Ovary (tissue), 7 donors: ENCODE measurements at regions not wholly inside any gene's neighbourhood (a gene's known extent, or its start where the extent isn't known, plus 50 kb on each side); places are given as distances from the start of the nearest gene placed in this dataset.
"Not testable (repeated sequence)": the region's sequence is repeated elsewhere in the genome, so short reads cannot be mapped to it uniquely, and the experiment has no call there.

Experiments
- DNase-seq, 5 donors: peaks; one replicate each; pipeline ENCODE4 v3.0.0-alpha.2; 2019 to 2020
- H3K27ac ChIP-seq, 2 donors: fragments of 200-600 bp; one replicate each; pipeline versions ENCODE4 v1.5.1 to v1.8.0; 2019 to 2022
- H3K27me3 ChIP-seq: fragments of 200-600 bp; one replicate; pipeline ENCODE4 v1.8.0; 2022
- H3K36me3 ChIP-seq: fragments of 200-600 bp; sonication (generic); one replicate; pipeline ENCODE4 v1.5.1; 2019
- H3K4me1 ChIP-seq: one replicate; pipeline ENCODE4 v1.8.1; 2013; ENCODE audit warnings: mild to moderate bottlenecking, moderate library complexity; ENCODE audit not compliant: insufficient read depth
- H3K4me3 ChIP-seq: fragments of 200-600 bp; sonication (generic); one replicate; pipeline ENCODE4 v1.5.1; 2017
- H3K9me3 ChIP-seq, 2 donors: fragments of 200-600 bp in 1 of 2; sonication (generic) in 1 of 2; one replicate each; pipeline versions ENCODE4 v1.5.1 to v1.8.1; 2013 to 2019; ENCODE audit warnings: mild to moderate bottlenecking in 1 of 2, moderate library complexity in 1 of 2
- CTCF ChIP-seq, 3 donors: fragments of 450-650 bp in 2 of 3; fragments of 200-600 bp in 1 of 3; IDR thresholded peaks; one replicate each; pipeline versions ENCODE4 v1.5.1 to v1.8.0; 2016 to 2022; ENCODE audit warnings: antibody characterized with exemption in 3 of 3, mild to moderate bottlenecking in 1 of 3
- EP300 ChIP-seq: sonication (generic); formaldehyde crosslinking; IDR thresholded peaks from one replicate; pipeline ENCODE4 v1.6.1; 2017; ENCODE audit warnings: antibody characterized with exemption
- POLR2A ChIP-seq: fragments of 450-650 bp; IDR thresholded peaks from one replicate; pipeline ENCODE4 v1.6.1; 2017; ENCODE audit warnings: antibody characterized with exemption, mild to moderate bottlenecking, moderate library complexity
- WGBS, 3 donors: extraction: QIAGEN DNeasy Blood & Tissue Kit in 1 of 3; methylation state at CpG; one replicate each; pipeline versions ENCODE4 v1.1.5 to v1.1.7; 2013 to 2017; 5-methylcytosine and 5-hydroxymethylcytosine counted together
- intact Hi-C, 4 donors: fragments of 100-400 bp; cut with DNase I; formaldehyde crosslinking; loops; one replicate each; pipeline versions ENCODE4 v1.11.0 to v1.15.1; 2022 to 2023
- donor health status: DM: no; HTN: no; CAD: no; lungs with moderate emphysema.
- donor health status: DM: no; HTN: no; CAD: no.
- donor health status: Bipolar disorder and iron deficiency.
- donor health status: DM: no; HTN: no; CAD: no.
- donor health status: DM: yes; HTN: yes; CAD: no.

- Histone ChIP-seq H3K27ac (no peak overlapping the region), H3K4me1 (no peaks in the 10 kb centered on the region), H3K4me3 (no peak overlapping the region), H3K36me3 (no peaks in the 10 kb centered on the region), H3K27me3 (no peaks in the 10 kb centered on the region), H3K9me3 (no peaks in the 10 kb centered on the region)
- no peak for TF ChIP-seq CTCF (IDR thresholded peaks at IDR 0.05)
- no peak for TF ChIP-seq EP300
- no peak for TF ChIP-seq POLR2A
- DNase-seq, result no peak
- 6 to 28% (median 22%) methylated on average over 1 to 2 of the region's 2 CpGs for WGBS, 3 donors
- intact Hi-C loops, result no loop called here
Measured at GRCh38 chr13:44651209-44651608, 75.1 kb upstream of the TSC22D1 start.

- intact Hi-C loops, result no loop called here
- Histone ChIP-seq H3K36me3 (no peaks in the 10 kb centered on the region), H3K4me3 (no peak overlapping the region), H3K4me1 (no peaks in the 10 kb centered on the region), H3K9me3 (no peaks in the 10 kb centered on the region), H3K27ac (no peak overlapping the region), H3K27me3 (no peaks in the 10 kb centered on the region)
- TF ChIP-seq CTCF (IDR thresholded peaks at IDR 0.05) (no peak), POLR2A (no peak), EP300 (no peak)
- DNase-seq, result no peak
Measured at GRCh38 chr13:44649834-44650233, 73.7 kb upstream of the TSC22D1 start.

DNA sequence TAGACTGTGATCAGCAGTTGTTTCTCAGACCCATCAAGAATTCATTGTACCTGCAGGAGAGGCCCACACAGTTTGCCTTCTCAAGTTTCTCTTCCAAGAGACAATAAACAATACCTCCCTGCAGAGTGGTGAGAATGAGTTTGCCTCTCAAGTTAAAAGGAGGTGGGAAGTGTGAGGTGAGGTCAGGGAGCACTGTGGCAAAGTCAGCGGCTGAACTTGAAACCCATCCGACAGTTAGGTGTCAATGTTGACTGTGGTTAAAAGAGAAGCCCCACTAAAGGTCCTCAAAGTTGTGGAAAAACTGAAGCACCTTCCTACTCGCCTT lies 72.9 kb upstream of the TSC22D1 start:
- Histone ChIP-seq H3K4me3 (no peak overlapping the region), H3K9me3 (no peaks in the 10 kb centered on the region), H3K27me3 (no peaks in the 10 kb centered on the region), H3K36me3 (no peaks in the 10 kb centered on the region), H3K27ac (no peak overlapping the region), H3K4me1 (no peaks in the 10 kb centered on the region)
- 76 to 82% (median 80%) methylated on average over 3 of the region's 3 CpGs for WGBS, 3 donors
- DNase-seq, result no peak
- intact Hi-C loops, result no loop called here
- TF ChIP-seq POLR2A (no peak), EP300 (no peak), CTCF (IDR thresholded peaks at IDR 0.05) (no peak)

- no peak for TF ChIP-seq CTCF (IDR thresholded peaks at IDR 0.05)
- no peak for TF ChIP-seq EP300
- no peak for TF ChIP-seq POLR2A
- Histone ChIP-seq H3K4me1 (no peaks in the 10 kb centered on the region), H3K4me3 (no peak overlapping the region), H3K27ac (no peak overlapping the region), H3K27me3 (no peaks in the 10 kb centered on the region), H3K36me3 (no peaks in the 10 kb centered on the region), H3K9me3 (no peaks in the 10 kb centered on the region)
- intact Hi-C loops, result no loop called here
- DNase-seq, result no peak
- 51 to 73% (median 64%) methylated on average over 2 of the region's 2 CpGs for WGBS, 3 donors
Measured at GRCh38 chr13:44648392-44649103, 72.4 kb upstream of the TSC22D1 start.

- intact Hi-C loops, H3K4me3 ChIP-seq, H3K4me1 ChIP-seq, DNase-seq, H3K36me3 ChIP-seq, H3K27ac ChIP-seq, H3K27me3 ChIP-seq, H3K9me3 ChIP-seq: not testable (repeated sequence)
- 92 to 100% (median 98%) methylated on average over 1 of the region's 1 CpG for WGBS, 3 donors
Measured at GRCh38 chr13:44647560-44647959, 71.4 kb upstream of the TSC22D1 start.
